ENCODE measurements at regions not wholly inside any gene's neighbourhood (a gene's known extent, or its start where the extent isn't known, plus 50 kb on each side); places are given as distances from the start of the nearest gene placed in this dataset.

DNA sequence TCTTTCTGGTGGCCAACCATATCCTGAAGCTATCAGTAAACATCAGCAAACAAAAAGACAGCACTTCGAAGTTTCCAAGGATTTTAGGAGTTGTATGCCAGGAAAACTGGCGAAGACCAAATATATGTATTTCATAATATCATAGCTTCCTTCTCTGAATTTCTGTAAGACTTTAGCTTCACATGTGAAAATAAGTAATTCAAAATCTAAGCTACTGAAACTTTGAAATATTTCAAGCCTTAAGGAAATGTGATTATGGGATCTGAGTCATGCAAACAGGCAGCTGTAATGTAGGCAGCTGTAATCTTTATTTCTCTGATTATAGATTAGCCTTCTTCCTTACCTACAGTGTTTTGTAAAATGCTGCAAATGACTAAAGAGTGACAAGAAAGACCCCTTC, 70.7 kb upstream of the ANKRD10 start:
- no peak for TF ChIP-seq POLR2A (IDR thresholded peaks at IDR 0.05)
- TF ChIP-seq EP300 (IDR thresholded peaks at IDR 0.05) = no peak
- TF ChIP-seq CTCF (IDR thresholded peaks at IDR 0.05) = no peak
- no peak for TF ChIP-seq POLR2AphosphoS5 (IDR thresholded peaks at IDR 0.05)
- no peak overlapping the region for H3K4me3 ChIP-seq
- no peaks in the 10 kb centered on the region for H3K36me3 ChIP-seq
- no peak overlapping the region for H3K27ac ChIP-seq
- no peaks in the 10 kb centered on the region for H3K4me1 ChIP-seq
- WGBS, 2 donors = 61 to 75% methylated on average over 2 of the region's 2 CpGs
- no peaks in the 10 kb centered on the region for H3K27me3 ChIP-seq
- intact Hi-C loops (cut with DNase I) = no loop called here
- DNase-seq = no peak
- no peaks in the 10 kb centered on the region for H3K9me3 ChIP-seq

DNA sequence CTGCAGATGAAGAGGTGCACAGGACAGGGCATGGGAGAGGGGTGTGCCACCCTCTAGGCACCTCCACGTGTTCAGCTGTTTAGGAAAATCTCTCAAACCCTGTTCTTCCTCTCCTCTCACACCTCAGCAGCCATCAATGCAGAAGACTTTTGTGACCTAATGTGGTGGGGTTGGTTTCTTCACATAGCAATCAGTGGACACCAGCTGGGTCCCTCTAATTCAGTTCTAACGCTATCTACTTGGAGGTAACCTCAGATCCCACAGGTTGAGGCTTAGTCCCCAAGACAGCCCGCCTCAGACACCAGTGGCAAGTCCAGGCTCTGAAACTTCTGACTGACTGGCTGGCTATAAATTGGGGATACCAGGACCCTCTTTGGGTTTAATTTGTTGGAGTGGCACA, 69.9 kb upstream of the ANKRD10 start:
- no peak overlapping the region for H3K27ac ChIP-seq
- no peak for DNase-seq
- no peaks in the 10 kb centered on the region for H3K36me3 ChIP-seq
- intact Hi-C loops (cut with DNase I) = no loop called here
- H3K4me1 ChIP-seq = no peaks in the 10 kb centered on the region
- no peaks in the 10 kb centered on the region for H3K27me3 ChIP-seq
- no peaks in the 10 kb centered on the region for H3K9me3 ChIP-seq
- no peak for TF ChIP-seq EP300 (IDR thresholded peaks at IDR 0.05)
- TF ChIP-seq POLR2A (IDR thresholded peaks at IDR 0.05) = no peak
- TF ChIP-seq CTCF (IDR thresholded peaks at IDR 0.05) = no peak
- H3K4me3 ChIP-seq = no peak overlapping the region
- WGBS, 2 donors = 61 to 81% methylated on average over 3 of the region's 3 CpGs

- H3K9me3 ChIP-seq = no peaks in the 10 kb centered on the region
- H3K27me3 ChIP-seq = no peaks in the 10 kb centered on the region
- WGBS, 2 donors = 74 to 80% methylated on average over 5 of the region's 5 CpGs
- intact Hi-C loops (cut with DNase I) = no loop called here
- no peak overlapping the region for H3K4me3 ChIP-seq
- TF ChIP-seq CTCF (IDR thresholded peaks at IDR 0.05) (no peak), EP300 (IDR thresholded peaks at IDR 0.05) (no peak), POLR2AphosphoS5 (IDR thresholded peaks at IDR 0.05) (no peak), POLR2A (IDR thresholded peaks at IDR 0.05) (no peak)
- no peak overlapping the region for H3K27ac ChIP-seq
- no peaks in the 10 kb centered on the region for H3K4me1 ChIP-seq
- DNase-seq = no peak
- no peaks in the 10 kb centered on the region for H3K36me3 ChIP-seq
Measured at GRCh38 chr13:110984381-110984780, 69.5 kb upstream of the ANKRD10 start.

DNA sequence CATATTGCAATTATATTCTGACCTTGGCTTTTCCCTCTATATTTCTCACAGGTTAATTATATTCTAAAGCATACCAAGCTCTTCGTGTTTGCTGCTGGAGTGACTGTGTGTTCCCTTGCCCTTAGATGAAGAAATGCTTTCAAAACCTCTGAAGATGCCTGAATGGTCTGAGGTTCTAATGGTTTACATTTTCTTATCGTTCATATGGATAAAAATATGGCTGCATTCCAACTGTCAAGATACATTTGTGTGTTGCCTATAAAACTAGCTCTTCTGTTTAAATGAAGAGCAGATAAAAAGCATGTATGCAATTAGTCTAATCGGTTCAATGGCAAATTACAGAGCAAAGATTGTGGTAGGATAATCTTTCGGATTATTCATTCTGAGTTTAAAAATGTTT, 68.4 kb upstream of the ANKRD10 start:
- no peaks in the 10 kb centered on the region for H3K27me3 ChIP-seq
- no peak for DNase-seq
- no peaks in the 10 kb centered on the region for H3K4me1 ChIP-seq
- H3K36me3 ChIP-seq = no peaks in the 10 kb centered on the region
- H3K27ac ChIP-seq = no peak overlapping the region
- no peak overlapping the region for H3K4me3 ChIP-seq
- no peaks in the 10 kb centered on the region for H3K9me3 ChIP-seq
- intact Hi-C loops (cut with DNase I) = no loop called here
- TF ChIP-seq POLR2AphosphoS5 (IDR thresholded peaks at IDR 0.05) (no peak), POLR2A (IDR thresholded peaks at IDR 0.05) (no peak), EP300 (IDR thresholded peaks at IDR 0.05) (no peak), CTCF (IDR thresholded peaks at IDR 0.05) (no peak)
- 61 to 77% methylated on average over 4 of the region's 4 CpGs for WGBS, 2 donors

GRCh38 chr13:110981379-110981778, 66.5 kb upstream of the ANKRD10 start:
- TF ChIP-seq CTCF (IDR thresholded peaks at IDR 0.05) (no peak), POLR2AphosphoS5 (IDR thresholded peaks at IDR 0.05) (no peak), POLR2A (IDR thresholded peaks at IDR 0.05) (no peak), EP300 (IDR thresholded peaks at IDR 0.05) (no peak)
- 70 to 80% methylated on average over 4 of the region's 4 CpGs for WGBS, 2 donors
- H3K9me3 ChIP-seq = no peaks in the 10 kb centered on the region
- H3K27me3 ChIP-seq = no peaks in the 10 kb centered on the region
- H3K27ac ChIP-seq = no peak overlapping the region
- intact Hi-C loops (cut with DNase I) = no loop called here
- H3K36me3 ChIP-seq = no peaks in the 10 kb centered on the region
- H3K4me1 ChIP-seq = no peaks in the 10 kb centered on the region
- DNase-seq = no peak
- H3K4me3 ChIP-seq = no peak overlapping the region
